Left lobe of liver (tissue), 2 donors: ENCODE measurements at regions not wholly inside any gene's neighbourhood (a gene's known extent, or its start where the extent isn't known, plus 50 kb on each side); places are given as distances from the start of the nearest gene placed in this dataset.

Source experiments
- ATAC-seq: fragments of 200-7000 bp; cut with Tn5 transposase; one replicate; pipeline ENCODE4 v1.9.1; 2020; ENCODE audit warnings: mild to moderate bottlenecking, moderate library complexity
- DNase-seq: peaks from one replicate; pipeline ENCODE4 v3.0.0-alpha.2; 2020; ENCODE audit warnings: low spot score
- donor health status: DM: no; HTN: no; CAD: no; lungs with moderate emphysema.
- donor health status: DM: no; HTN: yes; CAD: no.

GRCh38 chr14:40204441-40205175 lies 772.4 kb upstream of the FBXO33 start:
- ATAC-seq (no peak), DNase-seq (no peak)

- ATAC-seq = no peak
- no peak for DNase-seq
Measured at GRCh38 chr14:40199101-40199500, 766.9 kb upstream of the FBXO33 start.

- DNase-seq (no peak), ATAC-seq (no peak)
Measured at GRCh38 chr14:40197344-40197743, 765.1 kb upstream of the FBXO33 start.

- ATAC-seq (no peak), DNase-seq (no peak)
Measured at GRCh38 chr14:40188006-40188405, 755.8 kb upstream of the FBXO33 start.

GRCh38 chr14:40164083-40164482 lies 731.9 kb upstream of the FBXO33 start:
- ATAC-seq (no peak), DNase-seq (no peak)

GRCh38 chr14:40139657-40140056 lies 707.4 kb upstream of the FBXO33 start:
- DNase-seq = no peak
- no peak for ATAC-seq

GRCh38 chr14:40133463-40133862 lies 701.2 kb upstream of the FBXO33 start:
- DNase-seq (no peak), ATAC-seq (no peak)

- DNase-seq (no peak), ATAC-seq (no peak)
Measured at GRCh38 chr14:40129159-40129558, 696.9 kb upstream of the FBXO33 start.

GRCh38 chr14:40123816-40124215 lies 691.6 kb upstream of the FBXO33 start:
- DNase-seq (peak; percentile 45), ATAC-seq (peak; percentile 98)

- ATAC-seq (no peak), DNase-seq (no peak)
Measured at GRCh38 chr14:40122968-40123648, 690.9 kb upstream of the FBXO33 start.

- DNase-seq = no peak
- no peak for ATAC-seq
Measured at GRCh38 chr14:40119765-40120164, 687.5 kb upstream of the FBXO33 start.

GRCh38 chr14:40119321-40119720 lies 687.1 kb upstream of the FBXO33 start:
- no peak for DNase-seq
- no peak for ATAC-seq

GRCh38 chr14:40115583-40115982 lies 683.4 kb upstream of the FBXO33 start:
- ATAC-seq = no peak
- DNase-seq = no peak

- DNase-seq = no peak
- peak; percentile 83 for ATAC-seq
Measured at GRCh38 chr14:40113671-40114070, 681.4 kb upstream of the FBXO33 start.

- no peak for DNase-seq
- ATAC-seq = no peak
Measured at GRCh38 chr14:40100544-40101196, 668.4 kb upstream of the FBXO33 start.

GRCh38 chr14:40099316-40099715 lies 667.1 kb upstream of the FBXO33 start:
- DNase-seq (no peak), ATAC-seq (no peak)

- DNase-seq (no peak), ATAC-seq (no peak)
Measured at GRCh38 chr14:40098468-40098867, 666.2 kb upstream of the FBXO33 start.

GRCh38 chr14:40096968-40097367 lies 664.7 kb upstream of the FBXO33 start:
- ATAC-seq (no peak), DNase-seq (no peak)

- DNase-seq (no peak), ATAC-seq (no peak)
Measured at GRCh38 chr14:40093800-40094199, 661.6 kb upstream of the FBXO33 start.

- DNase-seq (no peak), ATAC-seq (no peak)
Measured at GRCh38 chr14:40074169-40074568, 641.9 kb upstream of the FBXO33 start.

GRCh38 chr14:40072175-40072574 lies 639.9 kb upstream of the FBXO33 start:
- DNase-seq = no peak
- ATAC-seq = no peak
